ENCODE measurements at regions not wholly inside any gene's neighbourhood (a gene's known extent, or its start where the extent isn't known, plus 50 kb on each side); places are given as distances from the start of the nearest gene placed in this dataset.
A peak's percentile ranks its signal among the peaks of the same experiment; 100 is the strongest.

- FAIRE-seq (no peak), DNase-seq (ENCODE audit: low spot score) (no peak)
Measured at GRCh38 chr3:170753421-170754310, 116.3 kb downstream of the RPL22L1 start.

GRCh38 chr3:170752571-170753155 is 117.3 kb downstream of the RPL22L1 start:
- no peak for FAIRE-seq

GRCh38 chr3:170751899-170752293 is 118.1 kb downstream of the RPL22L1 start:
- FAIRE-seq, result no peak

More at GRCh38 chr3:170752571-170753155, 117.3 kb downstream of the RPL22L1 start:
- no peak for DNase-seq (ENCODE audit: low spot score)

GRCh38 chr3:170751083-170751898 is 118.7 kb downstream of the RPL22L1 start:
- FAIRE-seq, result no peak
- DNase-seq (ENCODE audit: low spot score), result peak; percentile 48

More at GRCh38 chr3:170751899-170752293, 118.1 kb downstream of the RPL22L1 start:
- DNase-seq (ENCODE audit: low spot score), result no peak

GRCh38 chr3:170750478-170750830 is 119.5 kb downstream of the RPL22L1 start:
- DNase-seq (ENCODE audit: low spot score) (no peak), FAIRE-seq (no peak)

- FAIRE-seq (no peak), DNase-seq (ENCODE audit: low spot score) (no peak)
Measured at GRCh38 chr3:170749765-170750477, 120.1 kb downstream of the RPL22L1 start.

GRCh38 chr3:170749185-170749584 is 120.8 kb downstream of the RPL22L1 start:
- FAIRE-seq (no peak), DNase-seq (ENCODE audit: low spot score) (no peak)

GRCh38 chr3:170746175-170746942 is 123.6 kb downstream of the RPL22L1 start:
- DNase-seq (ENCODE audit: low spot score) (no peak), FAIRE-seq (no peak)

GRCh38 chr3:170745211-170745718 is 124.7 kb downstream of the RPL22L1 start:
- DNase-seq (ENCODE audit: low spot score), result peak; percentile 49

GRCh38 chr3:170741756-170742529 is 128.1 kb downstream of the RPL22L1 start:
- FAIRE-seq (no peak), DNase-seq (ENCODE audit: low spot score) (no peak)

More at GRCh38 chr3:170745211-170745718, 124.7 kb downstream of the RPL22L1 start:
- no peak for FAIRE-seq

GRCh38 chr3:170740726-170741591 is 129.0 kb downstream of the RPL22L1 start:
- no peak for FAIRE-seq
- DNase-seq (ENCODE audit: low spot score), result peak; percentile 42

GRCh38 chr3:170740285-170740684 is 129.7 kb downstream of the RPL22L1 start:
- DNase-seq (ENCODE audit: low spot score) (no peak), FAIRE-seq (no peak)

GRCh38 chr3:170739410-170739809 is 130.6 kb downstream of the RPL22L1 start:
- DNase-seq (ENCODE audit: low spot score) (no peak), FAIRE-seq (no peak)

GRCh38 chr3:170738766-170739165 is 131.2 kb downstream of the RPL22L1 start:
- DNase-seq (ENCODE audit: low spot score), result no peak
- no peak for FAIRE-seq

- no peak for FAIRE-seq
- DNase-seq (ENCODE audit: low spot score), result no peak
Measured at GRCh38 chr3:170737498-170738162, 132.4 kb downstream of the RPL22L1 start.

GRCh38 chr3:170735821-170736220 is 134.2 kb downstream of the RPL22L1 start:
- FAIRE-seq (no peak), DNase-seq (ENCODE audit: low spot score) (no peak)

- FAIRE-seq (no peak), DNase-seq (ENCODE audit: low spot score) (no peak)
Measured at GRCh38 chr3:170734735-170735065, 135.3 kb downstream of the RPL22L1 start.

All from urothelium cell line (cell line).